Activated B cell treated with CpG ODN at 0.5 μM for 24 hours (primary cell): ENCODE measurements at regions not wholly inside any gene's neighbourhood (a gene's known extent, or its start where the extent isn't known, plus 50 kb on each side); places are given as distances from the start of the nearest gene placed in this dataset.

ENCODE experiments used
- ATAC-seq: fragments of 200-7000 bp; cut with Tn5 transposase; one replicate; pipeline ENCODE4 v1.10.0; 2021; ENCODE audit warnings: low read depth, mild to moderate bottlenecking, moderate library complexity
- CTCF ChIA-PET: fragments of 350-600 bp; sonication (Branson Sonifier 250); formaldehyde crosslinking; loops from one replicate; lab custom pipeline; 2021; ENCODE audit warnings: antibody characterized with exemption; lab: Charles Lee
- POLR2A ChIA-PET: fragments of 350-600 bp; sonication (Branson Sonifier 250); formaldehyde crosslinking; loops from one replicate; lab custom pipeline; 2021; ENCODE audit warnings: antibody characterized with exemption; lab: Charles Lee
- DNase-seq: peaks from one replicate; pipeline ENCODE4 v3.0.0; 2022
- H3K27ac Mint-ChIP-seq: one replicate; pipeline ENCODE4 v1.8.0; 2020; ENCODE audit warnings: mixed read lengths
- H3K27me3 Mint-ChIP-seq: one replicate; pipeline ENCODE4 v1.8.0; 2021; ENCODE audit warnings: mixed read lengths
- H3K36me3 Mint-ChIP-seq: one replicate; pipeline ENCODE4 v1.8.0; 2021; ENCODE audit warnings: low read depth, mixed read lengths
- H3K4me1 Mint-ChIP-seq: one replicate; pipeline ENCODE4 v1.8.0; 2021; ENCODE audit warnings: mixed read lengths
- H3K4me3 Mint-ChIP-seq: one replicate; pipeline ENCODE4 v1.8.0; 2020; ENCODE audit warnings: mild to moderate bottlenecking, mixed read lengths
- H3K9me3 Mint-ChIP-seq: one replicate; pipeline ENCODE4 v1.8.0; 2020; ENCODE audit warnings: mixed read lengths
- CTCF ChIP-seq: fragments of 200-600 bp; IDR thresholded peaks from one replicate; pipeline ENCODE4 v1.8.0; 2022; ENCODE audit warnings: antibody characterized with exemption, mild to moderate bottlenecking
- intact Hi-C: fragments of 100-400 bp; cut with micrococcal nuclease; formaldehyde crosslinking; loops from one replicate; pipeline ENCODE4 v1.15.1; 2024

DNA sequence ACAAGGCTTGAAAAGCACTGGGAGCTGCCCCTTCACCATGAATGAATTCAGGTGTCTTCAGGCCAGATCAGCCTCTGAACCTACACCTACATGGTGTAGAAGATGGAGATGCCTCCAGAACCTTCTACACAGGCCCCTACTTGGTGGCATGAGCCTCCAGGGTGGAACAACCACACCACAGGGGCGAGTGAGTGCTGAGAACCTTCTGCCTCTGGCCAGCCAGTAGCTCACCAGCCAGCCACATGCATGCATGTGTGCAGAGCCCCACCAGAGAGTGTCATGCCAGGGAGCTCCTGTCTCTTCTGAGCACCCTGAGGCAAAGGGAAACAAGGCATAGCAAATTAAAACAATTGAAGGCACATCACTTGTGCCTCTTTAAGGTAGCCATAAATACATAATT is 161.8 kb upstream of the TOPAZ1 start:
- H3K27me3 Mint-ChIP-seq = no peaks in the 10 kb centered on the region
- no peaks in the 10 kb centered on the region for H3K9me3 Mint-ChIP-seq
- intact Hi-C loops = loop anchor here (5.0 kb wide), 1 partner anchor 223 kb away; no protein-coding TSS in a partner anchor
- CTCF ChIA-PET = no interaction called here
- no peak overlapping the region for H3K27ac Mint-ChIP-seq
- no peak overlapping the region for H3K4me3 Mint-ChIP-seq
- ATAC-seq (no peak), DNase-seq (no peak)
- H3K36me3 Mint-ChIP-seq = no peaks in the 10 kb centered on the region
- POLR2A ChIA-PET = no interaction called here
- no peak for TF ChIP-seq CTCF
- peaks cover 3% of the 10 kb centered on the region for H3K4me1 Mint-ChIP-seq

- H3K27ac Mint-ChIP-seq = no peak overlapping the region
- H3K4me1 Mint-ChIP-seq = peaks cover 3% of the 10 kb centered on the region
- DNase-seq (no peak), ATAC-seq (no peak)
- no peaks in the 10 kb centered on the region for H3K9me3 Mint-ChIP-seq
- H3K36me3 Mint-ChIP-seq = no peaks in the 10 kb centered on the region
- CTCF ChIA-PET = no interaction called here
- intact Hi-C loops = no loop called here
- no peak for TF ChIP-seq CTCF
- H3K4me3 Mint-ChIP-seq = no peak overlapping the region
- POLR2A ChIA-PET = no interaction called here
- no peaks in the 10 kb centered on the region for H3K27me3 Mint-ChIP-seq
These were observed 161.1 kb upstream of the TOPAZ1 start for GRCh38 chr3:44080474-44081072.

DNA sequence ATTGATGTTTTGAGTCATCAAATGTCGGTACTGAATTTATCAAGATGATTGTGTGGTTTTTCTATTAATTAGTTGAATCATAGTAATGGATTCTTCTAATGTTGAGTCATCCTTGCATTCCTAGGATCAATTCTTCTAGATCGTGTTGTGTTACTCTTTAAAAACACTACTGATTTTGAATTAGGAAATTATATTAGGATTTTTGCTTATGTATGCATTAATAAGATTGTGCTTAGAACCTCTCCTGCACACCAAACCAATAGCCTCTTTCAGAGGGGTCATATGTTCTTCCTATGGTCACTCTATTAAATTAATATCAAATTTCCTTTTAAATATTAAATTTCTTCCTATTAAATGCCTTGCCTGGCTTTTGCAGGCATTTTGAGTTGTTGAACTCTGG is 151.7 kb upstream of the TOPAZ1 start:
- no peaks in the 10 kb centered on the region for H3K4me1 Mint-ChIP-seq
- no peak overlapping the region for H3K27ac Mint-ChIP-seq
- H3K27me3 Mint-ChIP-seq = peaks cover 3% of the 10 kb centered on the region
- POLR2A ChIA-PET = no interaction called here
- no peaks in the 10 kb centered on the region for H3K9me3 Mint-ChIP-seq
- H3K4me3 Mint-ChIP-seq = no peak overlapping the region
- intact Hi-C loops = no loop called here
- CTCF ChIA-PET = no interaction called here
- DNase-seq = no peak
- TF ChIP-seq CTCF = no peak
- H3K36me3 Mint-ChIP-seq = no peaks in the 10 kb centered on the region
- ATAC-seq = no peak

DNA sequence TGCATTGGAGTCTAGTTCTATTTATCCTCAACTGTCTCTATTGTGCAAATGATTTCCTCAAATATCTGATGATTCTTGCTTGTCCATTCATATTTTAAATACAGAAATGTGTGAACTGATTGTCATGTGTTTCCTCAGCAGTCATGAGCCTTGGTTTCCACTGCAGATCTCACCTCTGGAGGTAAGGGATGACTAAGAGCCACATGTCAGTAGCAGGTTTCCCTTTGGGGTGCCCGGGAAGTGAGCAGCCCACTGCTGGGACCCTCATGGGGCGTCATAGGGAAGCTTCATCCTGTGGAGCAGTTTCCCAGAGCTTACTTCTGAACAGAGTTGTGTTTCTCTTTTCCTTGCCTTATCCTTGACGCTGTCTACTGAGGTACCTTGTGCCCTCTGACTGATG is 149.2 kb upstream of the TOPAZ1 start:
- TF ChIP-seq CTCF = no peak
- DNase-seq = no peak
- no peak for ATAC-seq
- ChIA-PET POLR2A (no interaction called here), CTCF (no interaction called here)
- Mint-ChIP-seq H3K9me3 (peaks cover 2% of the 10 kb centered on the region), H3K4me1 (no peaks in the 10 kb centered on the region), H3K27ac (no peak overlapping the region), H3K36me3 (no peaks in the 10 kb centered on the region), H3K27me3 (peaks cover 3% of the 10 kb centered on the region), H3K4me3 (no peak overlapping the region)
- intact Hi-C loops = no loop called here

- Mint-ChIP-seq H3K4me3 (no peak overlapping the region), H3K27ac (no peak overlapping the region), H3K27me3 (peaks cover 3% of the 10 kb centered on the region), H3K4me1 (no peaks in the 10 kb centered on the region), H3K9me3 (peaks cover 2% of the 10 kb centered on the region), H3K36me3 (no peaks in the 10 kb centered on the region)
- intact Hi-C loops = no loop called here
- ATAC-seq (no peak), DNase-seq (no peak)
- ChIA-PET POLR2A (no interaction called here), CTCF (no interaction called here)
- no peak for TF ChIP-seq CTCF
These were observed 148.2 kb upstream of the TOPAZ1 start for GRCh38 chr3:44093531-44093930.
